ENCODE measurements at regions not wholly inside any gene's neighbourhood (a gene's known extent, or its start where the extent isn't known, plus 50 kb on each side); places are given as distances from the start of the nearest gene placed in this dataset.

GRCh38 chr10:117075064-117075463 is 63.0 kb downstream of the VAX1 start:
- TF ChIP-seq ZNF331 (CRISPR knock-in tag; IDR thresholded peaks at IDR 0.05; ENCODE audit: low read depth): no peak
- TF ChIP-seq EZH2 (IDR thresholded peaks at IDR 0.05; ENCODE audit: low read depth, unreplicated experiment): no peak
- TF ChIP-seq CREB1 (CRISPR knock-in tag; IDR thresholded peaks at IDR 0.05; ENCODE audit: low read depth): no peak
- TF ChIP-seq, protein P1, sequence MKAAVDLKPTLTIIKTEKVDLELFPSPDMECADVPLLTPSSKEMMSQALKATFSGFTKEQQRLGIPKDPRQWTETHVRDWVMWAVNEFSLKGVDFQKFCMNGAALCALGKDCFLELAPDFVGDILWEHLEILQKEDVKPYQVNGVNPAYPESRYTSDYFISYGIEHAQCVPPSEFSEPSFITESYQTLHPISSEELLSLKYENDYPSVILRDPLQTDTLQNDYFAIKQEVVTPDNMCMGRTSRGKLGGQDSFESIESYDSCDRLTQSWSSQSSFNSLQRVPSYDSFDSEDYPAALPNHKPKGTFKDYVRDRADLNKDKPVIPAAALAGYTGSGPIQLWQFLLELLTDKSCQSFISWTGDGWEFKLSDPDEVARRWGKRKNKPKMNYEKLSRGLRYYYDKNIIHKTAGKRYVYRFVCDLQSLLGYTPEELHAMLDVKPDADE (IDR thresholded peaks at IDR 0.05): no peak
- no peak for TF ChIP-seq EZH2phosphoT487 (IDR thresholded peaks at IDR 0.05; ENCODE audit: unreplicated experiment)
- no peak for TF ChIP-seq JUNB (IDR thresholded peaks at IDR 0.05; ENCODE audit: unreplicated experiment)
- TF ChIP-seq STAT1 (IDR thresholded peaks at IDR 0.05; ENCODE audit: unreplicated experiment): no peak
- no peak for TF ChIP-seq REST (IDR thresholded peaks at IDR 0.05; ENCODE audit: unreplicated experiment)
- no peak for TF ChIP-seq ZNF114 (CRISPR knock-in tag; IDR thresholded peaks at IDR 0.05)
- no peak for TF ChIP-seq POLR2AphosphoS5 (IDR thresholded peaks at IDR 0.05; ENCODE audit: low read depth)
- TF ChIP-seq, protein P2, sequence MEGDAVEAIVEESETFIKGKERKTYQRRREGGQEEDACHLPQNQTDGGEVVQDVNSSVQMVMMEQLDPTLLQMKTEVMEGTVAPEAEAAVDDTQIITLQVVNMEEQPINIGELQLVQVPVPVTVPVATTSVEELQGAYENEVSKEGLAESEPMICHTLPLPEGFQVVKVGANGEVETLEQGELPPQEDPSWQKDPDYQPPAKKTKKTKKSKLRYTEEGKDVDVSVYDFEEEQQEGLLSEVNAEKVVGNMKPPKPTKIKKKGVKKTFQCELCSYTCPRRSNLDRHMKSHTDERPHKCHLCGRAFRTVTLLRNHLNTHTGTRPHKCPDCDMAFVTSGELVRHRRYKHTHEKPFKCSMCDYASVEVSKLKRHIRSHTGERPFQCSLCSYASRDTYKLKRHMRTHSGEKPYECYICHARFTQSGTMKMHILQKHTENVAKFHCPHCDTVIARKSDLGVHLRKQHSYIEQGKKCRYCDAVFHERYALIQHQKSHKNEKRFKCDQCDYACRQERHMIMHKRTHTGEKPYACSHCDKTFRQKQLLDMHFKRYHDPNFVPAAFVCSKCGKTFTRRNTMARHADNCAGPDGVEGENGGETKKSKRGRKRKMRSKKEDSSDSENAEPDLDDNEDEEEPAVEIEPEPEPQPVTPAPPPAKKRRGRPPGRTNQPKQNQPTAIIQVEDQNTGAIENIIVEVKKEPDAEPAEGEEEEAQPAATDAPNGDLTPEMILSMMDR (conservative IDR thresholded peaks at IDR 0.05; ENCODE audit: low read depth in 2 of 2): no peak
- TF ChIP-seq NANOG (IDR thresholded peaks at IDR 0.05; ENCODE audit: borderline replicate concordance): no peak
- TF ChIP-seq, protein P3, sequence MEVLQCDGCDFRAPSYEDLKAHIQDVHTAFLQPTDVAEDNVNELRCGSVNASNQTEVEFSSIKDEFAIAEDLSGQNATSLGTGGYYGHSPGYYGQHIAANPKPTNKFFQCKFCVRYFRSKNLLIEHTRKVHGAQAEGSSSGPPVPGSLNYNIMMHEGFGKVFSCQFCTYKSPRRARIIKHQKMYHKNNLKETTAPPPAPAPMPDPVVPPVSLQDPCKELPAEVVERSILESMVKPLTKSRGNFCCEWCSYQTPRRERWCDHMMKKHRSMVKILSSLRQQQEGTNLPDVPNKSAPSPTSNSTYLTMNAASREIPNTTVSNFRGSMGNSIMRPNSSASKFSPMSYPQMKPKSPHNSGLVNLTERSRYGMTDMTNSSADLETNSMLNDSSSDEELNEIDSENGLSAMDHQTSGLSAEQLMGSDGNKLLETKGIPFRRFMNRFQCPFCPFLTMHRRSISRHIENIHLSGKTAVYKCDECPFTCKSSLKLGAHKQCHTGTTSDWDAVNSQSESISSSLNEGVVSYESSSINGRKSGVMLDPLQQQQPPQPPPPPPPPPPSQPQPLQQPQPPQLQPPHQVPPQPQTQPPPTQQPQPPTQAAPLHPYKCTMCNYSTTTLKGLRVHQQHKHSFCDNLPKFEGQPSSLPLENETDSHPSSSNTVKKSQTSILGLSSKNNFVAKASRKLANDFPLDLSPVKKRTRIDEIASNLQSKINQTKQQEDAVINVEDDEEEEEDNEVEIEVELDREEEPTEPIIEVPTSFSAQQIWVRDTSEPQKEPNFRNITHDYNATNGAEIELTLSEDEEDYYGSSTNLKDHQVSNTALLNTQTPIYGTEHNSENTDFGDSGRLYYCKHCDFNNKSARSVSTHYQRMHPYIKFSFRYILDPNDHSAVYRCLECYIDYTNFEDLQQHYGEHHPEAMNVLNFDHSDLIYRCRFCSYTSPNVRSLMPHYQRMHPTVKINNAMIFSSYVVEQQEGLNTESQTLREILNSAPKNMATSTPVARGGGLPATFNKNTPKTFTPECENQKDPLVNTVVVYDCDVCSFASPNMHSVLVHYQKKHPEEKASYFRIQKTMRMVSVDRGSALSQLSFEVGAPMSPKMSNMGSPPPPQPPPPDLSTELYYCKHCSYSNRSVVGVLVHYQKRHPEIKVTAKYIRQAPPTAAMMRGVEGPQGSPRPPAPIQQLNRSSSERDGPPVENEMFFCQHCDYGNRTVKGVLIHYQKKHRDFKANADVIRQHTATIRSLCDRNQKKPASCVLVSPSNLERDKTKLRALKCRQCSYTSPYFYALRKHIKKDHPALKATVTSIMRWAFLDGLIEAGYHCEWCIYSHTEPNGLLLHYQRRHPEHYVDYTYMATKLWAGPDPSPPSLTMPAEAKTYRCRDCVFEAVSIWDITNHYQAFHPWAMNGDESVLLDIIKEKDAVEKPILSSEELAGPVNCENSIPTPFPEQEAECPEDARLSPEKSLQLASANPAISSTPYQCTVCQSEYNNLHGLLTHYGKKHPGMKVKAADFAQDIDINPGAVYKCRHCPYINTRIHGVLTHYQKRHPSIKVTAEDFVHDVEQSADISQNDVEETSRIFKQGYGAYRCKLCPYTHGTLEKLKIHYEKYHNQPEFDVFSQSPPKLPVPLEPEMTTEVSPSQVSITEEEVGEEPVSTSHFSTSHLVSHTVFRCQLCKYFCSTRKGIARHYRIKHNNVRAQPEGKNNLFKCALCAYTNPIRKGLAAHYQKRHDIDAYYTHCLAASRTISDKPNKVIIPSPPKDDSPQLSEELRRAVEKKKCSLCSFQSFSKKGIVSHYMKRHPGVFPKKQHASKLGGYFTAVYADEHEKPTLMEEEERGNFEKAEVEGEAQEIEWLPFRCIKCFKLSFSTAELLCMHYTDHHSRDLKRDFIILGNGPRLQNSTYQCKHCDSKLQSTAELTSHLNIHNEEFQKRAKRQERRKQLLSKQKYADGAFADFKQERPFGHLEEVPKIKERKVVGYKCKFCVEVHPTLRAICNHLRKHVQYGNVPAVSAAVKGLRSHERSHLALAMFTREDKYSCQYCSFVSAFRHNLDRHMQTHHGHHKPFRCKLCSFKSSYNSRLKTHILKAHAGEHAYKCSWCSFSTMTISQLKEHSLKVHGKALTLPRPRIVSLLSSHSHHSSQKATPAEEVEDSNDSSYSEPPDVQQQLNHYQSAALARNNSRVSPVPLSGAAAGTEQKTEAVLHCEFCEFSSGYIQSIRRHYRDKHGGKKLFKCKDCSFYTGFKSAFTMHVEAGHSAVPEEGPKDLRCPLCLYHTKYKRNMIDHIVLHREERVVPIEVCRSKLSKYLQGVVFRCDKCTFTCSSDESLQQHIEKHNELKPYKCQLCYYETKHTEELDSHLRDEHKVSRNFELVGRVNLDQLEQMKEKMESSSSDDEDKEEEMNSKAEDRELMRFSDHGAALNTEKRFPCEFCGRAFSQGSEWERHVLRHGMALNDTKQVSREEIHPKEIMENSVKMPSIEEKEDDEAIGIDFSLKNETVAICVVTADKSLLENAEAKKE (CRISPR knock-in tag; IDR thresholded peaks at IDR 0.05): no peak
- Histone ChIP-seq H3K27me3 (ENCODE audit: insufficient read depth) (no peaks in the 10 kb centered on the region), H3F3A (replicated peaks; ENCODE audit: low read depth) (no peaks in the 10 kb centered on the region), H3K4me3 (no peak overlapping the region), H3K79me2 (replicated peaks; ENCODE audit: insufficient read depth) (no peaks in the 10 kb centered on the region), H3K4me2 (no peak overlapping the region), H4K20me1 (replicated peaks; ENCODE audit: insufficient read depth) (no peaks in the 10 kb centered on the region), H3K9me2 (ENCODE audit: insufficient read depth) (no peaks in the 10 kb centered on the region), H2AFZ (no peak overlapping the region), H3K36me3 (ENCODE audit: insufficient read depth) (no peaks in the 10 kb centered on the region), H3K4me1 (ENCODE audit: insufficient read depth) (no peaks in the 10 kb centered on the region), H3K27ac (ENCODE audit: low read depth) (no peak overlapping the region)
- ATAC-seq: no peak
- H3K27ac Mint-ChIP-seq: no peak overlapping the region
- no peaks in the 10 kb centered on the region for H3K36me3 Mint-ChIP-seq (ENCODE audit: low read depth)
- H3K4me3 Mint-ChIP-seq: no peak overlapping the region
- no peaks in the 10 kb centered on the region for H3K9me3 Mint-ChIP-seq
- peaks cover 3% of the 10 kb centered on the region; the same call in 2 of the 3 replicates for H3K4me1 Mint-ChIP-seq
- DNase-seq (ENCODE audit: low spot score): no peak
- H3K27me3 Mint-ChIP-seq (ENCODE audit: insufficient read depth, low read depth, poor library complexity): no peaks in the 10 kb centered on the region

Measured in GM23338 (cell line).